ENCODE measurements at regions not wholly inside any gene's neighbourhood (a gene's known extent, or its start where the extent isn't known, plus 50 kb on each side); places are given as distances from the start of the nearest gene placed in this dataset.
"Not testable (repeated sequence)": the region's sequence is repeated elsewhere in the genome, so short reads cannot be mapped to it uniquely, and the experiment has no call there.

GRCh38 chr4:164616961-164617360, 137.0 kb upstream of the SMIM31 start:
- no peak for DNase-seq

- no peak for DNase-seq
Measured at GRCh38 chr4:164617426-164617825, 136.5 kb upstream of the SMIM31 start.

GRCh38 chr4:164617911-164618310, 136.0 kb upstream of the SMIM31 start:
- DNase-seq, result no peak

GRCh38 chr4:164621886-164622521, 131.9 kb upstream of the SMIM31 start:
- no peak for DNase-seq

- DNase-seq, result no peak
Measured at GRCh38 chr4:164623099-164623498, 130.8 kb upstream of the SMIM31 start.

GRCh38 chr4:164639001-164639400, 114.9 kb upstream of the SMIM31 start:
- no peak for DNase-seq

- no peak for DNase-seq
Measured at GRCh38 chr4:164648151-164648848, 105.6 kb upstream of the SMIM31 start.

GRCh38 chr4:164648849-164649212, 105.1 kb upstream of the SMIM31 start:
- DNase-seq, result no peak

GRCh38 chr4:164659765-164660164, 94.2 kb upstream of the SMIM31 start:
- DNase-seq, result no peak

- not testable (repeated sequence) for DNase-seq
Measured at GRCh38 chr4:164676152-164676551, 77.8 kb upstream of the SMIM31 start.

GRCh38 chr4:164683040-164683439, 70.9 kb upstream of the SMIM31 start:
- no peak for DNase-seq

- no peak for DNase-seq
Measured at GRCh38 chr4:164695650-164696049, 58.3 kb upstream of the SMIM31 start.

- peak; percentile 2 to 32 for DNase-seq
Measured at GRCh38 chr4:164700471-164700870, 53.5 kb upstream of the SMIM31 start.

- DNase-seq, result no peak
Measured at GRCh38 chr4:164701665-164702064, 52.3 kb upstream of the SMIM31 start.

Data from NCI-H446 (cell line).